ENCODE measurements at regions not wholly inside any gene's neighbourhood (a gene's known extent, or its start where the extent isn't known, plus 50 kb on each side); places are given as distances from the start of the nearest gene placed in this dataset.

DNA sequence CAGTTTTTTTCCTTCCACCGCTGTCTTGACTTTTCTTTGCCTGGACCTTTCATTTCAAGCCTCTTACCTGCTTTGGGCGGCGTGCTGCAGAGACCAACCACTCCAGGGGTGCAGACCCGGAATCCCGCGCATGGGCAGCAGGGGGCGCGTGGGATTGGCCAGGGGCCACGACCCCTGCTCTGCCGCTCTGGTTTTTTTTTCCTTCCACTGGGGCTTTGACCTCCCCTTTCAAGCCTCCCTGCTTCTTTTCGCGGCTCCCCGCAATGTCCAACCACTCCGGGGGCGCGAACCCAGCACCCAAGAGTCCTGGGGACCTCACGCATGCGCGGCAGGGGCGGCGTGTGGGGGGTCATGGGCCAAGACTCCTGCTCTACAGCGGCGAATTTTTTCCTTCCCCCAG, 325.1 kb downstream of the ALG10 start:
- DNase-seq: no peak

DNA sequence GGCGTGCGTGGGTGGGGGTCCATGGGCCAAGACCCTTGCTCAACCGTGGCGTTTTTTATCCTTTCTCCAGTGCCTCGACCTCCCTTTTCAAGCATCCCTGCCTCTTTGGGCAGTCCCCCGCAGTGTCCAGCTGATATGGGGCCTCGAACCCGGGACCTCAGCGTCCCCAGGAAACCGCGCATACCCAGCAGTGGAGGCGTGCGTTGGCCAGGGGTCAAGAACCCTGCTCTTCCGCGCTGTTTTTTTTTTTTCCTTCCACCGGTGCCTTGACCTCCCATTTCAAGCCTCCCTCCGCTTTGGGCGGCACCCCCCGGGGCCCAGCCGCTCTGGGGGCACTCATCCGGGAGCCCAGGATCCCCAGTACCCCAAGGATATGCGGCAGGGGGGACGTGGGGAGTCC, 325.8 kb downstream of the ALG10 start:
- no peak for DNase-seq

GRCh38 chr12:34348836-34349672, 326.8 kb downstream of the ALG10 start:
- no peak for DNase-seq

GRCh38 chr12:34349673-34349961, 327.3 kb downstream of the ALG10 start:
- no peak for DNase-seq

- DNase-seq: no peak
These were observed 328.1 kb downstream of the ALG10 start for GRCh38 chr12:34350092-34351041.

GRCh38 chr12:34352098-34352497, 329.8 kb downstream of the ALG10 start:
- no peak for DNase-seq

GRCh38 chr12:34354239-34355200, 332.2 kb downstream of the ALG10 start:
- no peak for DNase-seq

DNA sequence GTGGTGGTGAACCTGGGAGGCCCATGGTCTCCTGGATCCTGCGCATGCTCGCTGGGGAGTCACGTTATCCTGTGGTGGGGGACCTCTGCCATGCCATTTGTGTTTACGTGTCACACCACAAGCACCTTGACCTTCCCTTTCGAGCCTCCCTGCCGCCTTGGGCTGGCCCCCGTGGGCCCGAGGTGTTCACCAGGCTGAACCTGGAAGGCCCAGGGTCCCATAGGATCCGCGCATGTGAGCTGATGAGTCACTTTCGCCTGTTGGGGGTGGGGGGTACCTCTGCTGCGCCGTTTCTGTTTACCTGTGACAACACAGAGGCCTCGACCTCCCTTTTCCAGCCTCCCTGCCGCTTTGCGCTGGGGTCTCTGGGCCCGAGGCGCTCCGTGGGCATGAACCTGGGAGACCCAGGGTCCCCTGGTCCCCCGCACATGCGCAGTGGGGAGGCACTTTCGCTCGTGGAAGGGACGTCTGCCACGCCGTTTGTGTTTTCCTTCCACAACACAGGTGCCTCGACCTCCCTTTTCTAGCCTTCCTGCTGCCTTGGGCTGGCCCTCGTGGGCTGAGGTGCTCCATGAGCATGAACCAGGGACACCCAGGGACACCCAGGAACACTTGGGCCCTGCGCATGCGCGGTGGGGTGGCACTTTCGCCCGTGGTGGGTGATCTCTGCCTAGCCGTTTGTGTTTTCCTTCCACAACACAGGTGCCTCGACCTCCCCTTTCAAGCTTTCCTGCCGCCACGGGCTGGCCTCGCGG, 334.1 kb downstream of the ALG10 start:
- DNase-seq: no peak

DNA sequence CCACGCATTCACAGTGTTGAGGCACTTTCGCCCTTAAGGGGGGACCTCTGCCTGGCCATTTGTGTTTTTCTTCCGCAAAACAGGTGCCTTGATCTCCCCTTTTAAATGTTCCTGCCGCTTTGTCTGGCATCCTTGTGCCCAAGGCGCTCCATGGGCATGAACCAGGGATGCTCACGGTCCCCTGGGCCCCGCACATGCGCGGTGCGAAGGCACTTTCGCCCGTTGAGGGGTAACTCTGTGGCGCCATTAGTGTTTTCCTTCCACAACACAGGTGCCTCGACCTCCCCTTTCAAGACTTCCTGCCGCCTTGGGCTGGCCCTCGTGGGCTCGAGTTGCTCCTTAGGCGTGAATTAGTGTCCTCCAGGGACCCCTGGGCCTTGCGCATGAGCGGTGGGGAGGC, 335.5 kb downstream of the ALG10 start:
- DNase-seq: no peak

DNA sequence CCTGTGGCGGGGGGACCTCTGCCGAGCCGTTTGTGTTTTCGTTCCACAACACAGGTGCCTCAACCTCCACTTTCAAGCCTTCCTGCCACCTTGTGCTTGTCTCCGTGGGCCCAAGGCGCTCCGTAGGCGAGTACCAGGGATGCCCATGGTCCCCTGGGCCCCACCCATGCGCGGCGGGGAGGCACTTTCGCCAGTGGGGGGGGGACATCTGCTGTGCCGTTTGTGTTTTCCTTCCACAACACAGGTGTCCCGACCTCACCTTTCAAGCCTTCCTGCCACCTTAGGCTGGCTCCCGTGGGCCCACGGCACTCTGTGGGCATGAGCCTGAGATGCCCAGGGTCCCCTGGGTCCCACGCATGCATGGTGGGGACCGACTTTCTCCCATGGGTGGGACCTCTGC, 335.9 kb downstream of the ALG10 start:
- DNase-seq: no peak

DNA sequence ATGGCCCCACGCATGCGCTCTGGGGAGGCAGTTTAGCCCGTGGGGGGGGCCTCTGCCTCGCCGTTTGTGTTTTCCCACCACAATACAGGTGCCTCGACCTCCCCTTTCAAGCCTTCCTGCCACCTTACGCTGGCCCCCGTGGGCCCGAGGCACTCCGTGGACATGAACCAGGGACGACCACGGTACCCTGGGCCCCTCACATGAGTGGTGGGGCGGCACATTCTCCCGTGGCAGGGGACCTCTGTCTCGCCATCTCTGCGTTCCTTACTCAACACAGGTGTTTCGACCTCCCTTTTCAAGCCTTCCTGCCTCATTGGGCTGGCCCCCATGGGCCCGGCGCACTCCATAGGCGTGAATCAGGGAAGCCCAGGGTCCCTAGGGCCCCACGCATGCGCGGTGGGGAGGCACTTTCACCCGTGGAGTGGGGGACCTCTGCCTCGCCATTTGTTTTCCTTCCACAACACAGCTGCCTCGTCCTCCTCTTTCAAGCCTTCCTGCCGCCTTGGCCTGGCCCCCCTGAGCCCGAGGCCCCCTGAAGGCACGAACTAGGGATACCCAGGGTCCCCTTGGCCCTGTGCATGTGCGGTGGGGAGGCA, 339.5 kb downstream of the ALG10 start:
- DNase-seq: no peak

DNA sequence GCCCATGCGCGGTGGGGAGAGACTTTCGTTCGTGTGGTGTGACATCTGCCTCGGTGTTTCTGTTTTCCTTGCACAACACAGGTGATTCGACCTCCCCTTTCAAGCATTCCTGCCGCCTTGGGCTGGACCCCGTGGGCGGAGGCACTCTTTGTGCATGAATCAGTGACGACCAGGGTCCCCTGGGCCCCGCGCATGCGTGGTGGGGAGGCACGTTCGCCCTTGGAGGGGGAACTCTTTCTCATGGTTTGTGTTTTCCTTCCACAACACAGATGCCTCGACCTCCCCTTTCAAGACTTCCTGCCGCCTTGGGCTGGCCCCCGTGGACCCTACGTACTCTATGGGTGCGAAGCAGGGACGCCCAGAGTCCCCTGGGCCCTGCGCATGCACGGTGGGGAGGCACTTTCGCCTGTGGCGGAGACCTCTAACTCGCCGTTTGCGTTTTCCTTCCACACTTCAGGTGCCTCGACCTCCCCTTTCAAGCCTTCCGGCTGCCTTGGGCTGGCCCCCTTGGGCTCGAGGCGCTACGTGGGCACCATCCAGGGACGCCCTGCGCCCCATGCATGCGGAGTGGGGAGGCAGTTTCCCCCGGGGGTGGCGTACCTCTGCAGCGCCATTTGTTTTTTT, 340.9 kb downstream of the ALG10 start:
- DNase-seq: no peak

GRCh38 chr12:34368079-34368478, 345.8 kb downstream of the ALG10 start:
- no peak for DNase-seq

DNA sequence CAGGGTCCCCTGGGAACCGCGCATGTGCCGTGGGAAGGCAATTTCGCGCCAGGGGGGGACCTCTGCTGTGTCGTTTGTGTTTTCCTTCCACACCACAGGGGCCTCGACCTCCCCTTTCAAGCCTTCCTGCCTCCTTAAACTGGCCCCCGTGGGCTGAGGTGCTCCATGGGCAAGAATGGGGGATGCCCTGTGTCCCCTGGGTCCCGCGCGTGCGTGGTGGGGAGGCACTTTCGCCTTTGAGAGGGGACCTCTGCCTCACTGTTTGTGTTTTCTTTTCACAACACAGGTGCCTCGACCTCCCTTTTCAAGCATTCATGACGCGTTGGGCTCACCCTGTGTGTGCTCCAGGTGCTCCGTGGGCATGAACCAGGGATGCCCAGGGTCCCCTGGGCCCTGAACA, 348.8 kb downstream of the ALG10 start:
- no peak for DNase-seq

GRCh38 chr12:34372003-34372402, 349.7 kb downstream of the ALG10 start:
- DNase-seq: no peak

DNA sequence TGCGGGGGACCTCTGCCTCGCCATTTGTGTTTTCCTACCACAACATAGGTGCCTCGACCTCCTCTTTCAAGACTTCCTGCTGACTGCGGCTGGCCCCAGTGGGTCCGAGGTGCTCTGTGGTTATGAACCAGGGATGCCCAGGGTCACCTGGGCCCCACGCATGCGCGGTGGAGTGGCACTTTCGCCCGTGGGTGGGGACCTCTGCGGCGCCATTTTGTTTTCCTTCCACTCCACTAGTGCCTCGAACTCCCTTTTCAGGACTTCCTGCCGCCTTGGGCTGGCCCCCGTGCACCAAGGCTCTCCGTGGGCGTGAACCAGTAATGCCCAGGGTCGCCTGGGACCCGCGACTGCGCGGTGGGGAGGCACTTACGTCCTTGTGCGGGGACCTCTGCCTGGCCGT, 351.6 kb downstream of the ALG10 start:
- no peak for DNase-seq

DNA sequence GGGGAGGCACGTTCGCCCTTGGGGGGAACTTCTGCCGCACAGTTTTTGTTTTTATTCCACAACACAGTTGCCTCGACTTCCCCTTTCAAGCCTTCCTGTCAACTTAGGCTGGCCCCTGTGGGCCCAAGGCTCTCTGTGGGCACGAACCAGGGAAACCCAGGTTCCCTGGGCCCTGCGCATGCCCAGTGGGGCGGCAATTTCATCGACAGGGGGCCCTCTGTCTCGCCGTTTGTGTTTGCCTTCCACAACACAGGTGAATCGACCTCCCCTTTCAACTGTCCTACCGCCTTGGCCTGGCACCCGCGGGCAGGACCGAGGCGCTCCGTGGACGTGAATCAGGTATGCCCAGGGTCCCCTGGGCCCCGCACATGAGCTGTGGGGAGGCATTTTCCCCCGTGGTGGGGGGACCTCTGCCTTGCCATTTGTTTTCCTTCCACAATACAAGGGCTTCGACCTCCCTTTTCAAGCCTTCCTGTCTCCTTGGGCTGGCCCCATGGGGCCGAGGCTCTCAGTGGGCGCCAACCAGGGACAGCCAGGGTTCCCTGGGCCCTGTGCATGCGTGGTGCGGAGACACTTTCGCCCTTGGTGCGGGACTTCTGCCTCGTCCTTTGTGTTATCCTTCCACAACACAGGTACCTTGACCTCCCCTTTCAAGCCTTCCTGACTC, 354.0 kb downstream of the ALG10 start:
- no peak for DNase-seq

- DNase-seq: no peak
These were observed 355.1 kb downstream of the ALG10 start for GRCh38 chr12:34377243-34378035.

GRCh38 chr12:34379142-34379541, 356.8 kb downstream of the ALG10 start:
- DNase-seq: no peak

DNA sequence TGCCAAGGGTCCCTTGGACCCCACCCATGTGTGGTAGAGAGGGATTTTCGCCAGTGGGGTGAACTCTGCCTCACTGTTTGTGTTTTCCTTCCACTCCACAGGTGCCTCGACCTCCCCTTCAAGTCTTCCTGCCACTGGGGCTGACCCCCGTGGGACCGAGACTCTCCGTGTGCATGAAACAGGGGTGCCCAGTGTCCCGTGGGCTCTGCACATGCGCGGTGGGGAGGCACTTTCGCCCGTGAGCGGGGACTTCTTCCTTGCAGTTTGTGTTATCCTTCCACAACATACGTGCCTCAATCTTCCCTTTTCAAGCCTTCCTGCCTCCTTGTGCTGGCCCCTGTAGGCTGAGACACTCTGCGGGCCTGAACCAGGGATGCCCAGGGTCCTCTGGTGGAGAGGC, 362.4 kb downstream of the ALG10 start:
- no peak for DNase-seq
